Dedifferentiated amniotic fluid mesenchymal stem cell (primary cell): ENCODE measurements at regions not wholly inside any gene's neighbourhood (a gene's known extent, or its start where the extent isn't known, plus 50 kb on each side); places are given as distances from the start of the nearest gene placed in this dataset.
"Not testable (repeated sequence)": the region's sequence is repeated elsewhere in the genome, so short reads cannot be mapped to it uniquely, and the experiment has no call there.

Experiments used
- DNase-seq: peaks from one replicate; pipeline ENCODE4 v3.0.0-alpha.2; 2016; ENCODE audit errors: extremely low spot score

DNA sequence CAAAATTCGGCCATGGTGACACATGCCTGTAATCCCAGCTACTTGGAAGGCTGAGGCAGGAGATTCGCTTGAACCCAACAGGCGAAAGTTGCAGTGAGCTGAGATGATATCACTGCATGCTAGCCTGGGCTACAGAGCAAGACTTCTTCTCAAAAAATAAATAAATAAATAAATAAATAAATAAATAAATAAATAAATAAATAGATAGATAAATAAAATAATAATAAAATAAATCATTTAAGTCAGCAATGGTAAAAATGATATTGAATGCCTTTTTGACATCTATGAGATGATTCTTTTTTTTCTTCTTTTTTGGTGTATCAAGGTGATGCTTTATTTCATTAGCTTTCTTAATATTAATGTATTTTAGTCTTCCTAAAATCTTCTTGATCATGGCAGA is 221.7 kb upstream of the RXFP2 start:
- DNase-seq, result no peak

GRCh38 chr13:31518645-31519044 is 220.7 kb upstream of the RXFP2 start:
- DNase-seq, result peak; percentile 89

- no peak for DNase-seq
These were observed 217.9 kb upstream of the RXFP2 start for GRCh38 chr13:31521435-31521834.

DNA sequence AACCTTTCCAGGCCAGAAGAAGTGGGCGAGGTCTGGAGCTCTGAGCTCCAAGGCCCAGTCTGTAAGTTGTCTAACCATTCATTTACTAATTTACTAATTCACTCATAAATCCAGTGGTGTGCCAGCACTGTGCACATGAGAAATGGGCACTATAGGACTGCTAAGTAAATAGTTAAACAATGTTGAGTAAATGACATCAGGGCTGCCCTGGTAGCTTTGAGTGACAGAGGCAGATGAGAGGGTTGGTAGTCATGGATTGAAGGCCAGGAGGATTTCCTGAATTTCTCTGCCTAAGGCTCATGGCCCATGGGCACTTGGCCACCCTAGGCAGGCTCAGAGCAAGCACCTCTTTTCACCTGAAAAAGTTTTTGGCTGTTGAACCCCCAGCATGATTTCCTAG is 216.9 kb upstream of the RXFP2 start:
- no peak for DNase-seq

DNA sequence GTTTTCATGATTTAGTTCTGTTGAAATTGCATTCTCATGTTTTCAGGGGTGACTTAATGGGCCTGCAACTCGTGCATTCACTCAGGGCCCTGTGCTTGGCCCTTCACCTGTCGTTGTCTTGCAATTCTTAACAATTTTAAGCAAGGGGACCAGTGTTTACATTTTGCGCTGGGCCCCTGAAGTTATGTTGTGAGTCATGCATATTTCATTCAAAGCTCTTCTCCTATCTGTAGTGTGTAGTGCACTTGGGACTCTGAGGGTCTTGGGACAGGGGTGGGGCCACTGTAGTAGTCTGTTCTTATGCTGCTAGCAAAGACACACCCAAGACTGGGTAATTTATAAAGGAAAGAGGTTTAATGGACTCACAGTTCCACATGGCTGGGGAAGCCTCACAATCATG is 211.2 kb upstream of the RXFP2 start:
- no peak for DNase-seq

- DNase-seq, result no peak
These were observed 210.6 kb upstream of the RXFP2 start for GRCh38 chr13:31528758-31529157.

DNA sequence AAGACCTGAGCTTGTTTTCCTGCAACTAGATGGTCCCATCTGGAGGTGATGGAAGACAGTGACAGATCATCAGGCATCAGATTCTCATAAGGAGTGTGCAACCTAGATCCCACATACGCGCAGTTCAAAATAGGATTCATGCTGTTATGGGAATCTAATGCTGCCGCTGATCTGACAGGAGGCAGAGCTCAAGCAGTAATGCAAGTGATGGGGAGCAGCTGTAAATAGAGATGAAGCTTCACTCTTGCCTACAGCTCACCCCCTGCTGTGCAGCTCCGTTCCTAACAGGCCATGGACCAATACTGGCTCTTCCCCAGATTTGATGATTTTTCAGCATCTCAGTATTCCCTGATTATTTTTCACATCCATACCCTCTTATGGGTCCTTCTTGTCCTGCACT is 208.4 kb upstream of the RXFP2 start:
- DNase-seq, result no peak

- DNase-seq, result no peak
These were observed 202.3 kb upstream of the RXFP2 start for GRCh38 chr13:31537052-31537451.

GRCh38 chr13:31538067-31539042 is 201.0 kb upstream of the RXFP2 start:
- DNase-seq, result peak; percentile 53

DNA sequence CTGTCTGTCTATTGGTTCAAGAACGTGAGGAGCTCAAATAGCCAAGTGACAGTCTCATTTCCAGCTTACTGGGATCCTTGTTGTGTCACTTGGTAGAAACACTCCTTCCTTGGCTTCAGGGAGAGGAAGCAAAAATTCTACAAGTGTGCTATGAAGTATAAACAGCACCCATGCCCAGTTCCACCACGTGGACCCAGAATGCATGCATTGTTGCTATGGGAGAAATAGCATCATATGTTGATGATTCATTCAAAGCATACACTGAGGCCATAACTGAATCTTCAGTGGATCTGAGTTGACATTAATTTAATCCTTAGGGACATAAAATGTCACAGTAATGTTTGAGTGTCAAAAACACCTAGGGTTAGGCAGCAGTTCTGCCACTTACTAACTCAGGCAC is 199.0 kb upstream of the RXFP2 start:
- DNase-seq, result no peak

GRCh38 chr13:31543190-31543589 is 196.1 kb upstream of the RXFP2 start:
- no peak for DNase-seq

GRCh38 chr13:31545616-31546015 is 193.7 kb upstream of the RXFP2 start:
- DNase-seq, result peak; percentile 43

GRCh38 chr13:31556376-31556775 is 182.9 kb upstream of the RXFP2 start:
- peak; percentile 76 for DNase-seq

- DNase-seq, result not testable (repeated sequence)
These were observed 155.1 kb upstream of the RXFP2 start for GRCh38 chr13:31584221-31584620.

- DNase-seq, result peak; percentile 18
These were observed 151.5 kb upstream of the RXFP2 start for GRCh38 chr13:31587698-31588266.

DNA sequence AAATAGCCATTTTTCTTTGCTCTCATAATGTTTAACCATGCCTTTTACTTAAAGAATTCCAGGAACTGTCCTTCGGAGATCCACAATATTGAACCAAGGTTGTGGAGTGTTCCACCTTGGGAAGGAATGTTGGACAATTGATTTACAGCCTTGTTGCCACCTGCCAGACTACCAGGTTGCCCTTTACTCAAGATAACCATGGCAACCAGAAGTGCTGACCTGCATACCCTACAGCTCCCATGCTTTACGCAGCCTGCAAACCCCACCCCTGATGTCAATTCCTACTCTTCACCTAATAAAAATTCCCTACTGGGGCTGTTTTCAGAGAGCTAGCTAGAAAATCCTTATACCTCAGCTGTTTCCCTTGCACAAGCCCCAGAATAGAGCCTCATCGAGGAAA is 151.0 kb upstream of the RXFP2 start:
- DNase-seq, result no peak

DNA sequence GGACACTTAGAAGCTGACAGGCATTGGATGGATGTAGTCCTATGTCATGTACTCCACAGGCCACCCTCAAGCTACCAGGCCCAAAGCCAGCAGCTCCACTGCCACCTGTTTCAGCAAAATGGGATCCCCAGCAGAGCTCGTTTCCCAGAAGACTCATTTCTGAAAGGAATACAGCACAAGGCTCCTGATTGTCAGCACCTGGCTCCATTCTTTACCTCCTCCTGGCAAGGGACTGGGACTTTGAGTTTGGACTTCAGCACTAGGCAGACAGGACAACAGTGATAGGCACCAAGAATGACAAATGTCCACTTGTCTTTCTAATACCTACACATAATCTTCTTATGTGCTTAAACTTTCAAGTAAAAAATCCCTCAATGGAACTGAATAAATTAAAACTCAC is 150.4 kb upstream of the RXFP2 start:
- DNase-seq, result no peak

- DNase-seq, result no peak
These were observed 147.6 kb upstream of the RXFP2 start for GRCh38 chr13:31591642-31592233.

DNA sequence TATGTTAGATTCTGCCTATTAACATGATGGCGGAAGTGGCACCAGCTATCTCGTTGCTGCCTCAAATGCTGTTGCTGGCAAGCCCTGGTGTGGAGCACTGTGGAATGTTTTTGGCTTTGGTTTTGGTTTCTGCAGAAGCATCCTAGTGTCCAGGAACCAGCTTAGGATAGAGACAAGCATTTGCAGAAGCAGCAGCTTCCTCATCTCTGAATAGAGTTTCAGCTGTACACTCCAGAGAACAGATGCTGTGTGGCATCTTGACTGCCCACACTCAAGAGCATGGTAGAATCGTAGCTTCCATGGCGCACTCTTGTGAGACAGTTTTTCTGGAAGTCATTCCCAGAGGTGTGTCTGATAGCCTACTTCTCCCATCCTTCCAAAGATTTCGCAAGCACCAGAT is 145.3 kb upstream of the RXFP2 start:
- no peak for DNase-seq

GRCh38 chr13:31595563-31595962 is 143.8 kb upstream of the RXFP2 start:
- no peak for DNase-seq

GRCh38 chr13:31598990-31599389 is 140.3 kb upstream of the RXFP2 start:
- no peak for DNase-seq

DNA sequence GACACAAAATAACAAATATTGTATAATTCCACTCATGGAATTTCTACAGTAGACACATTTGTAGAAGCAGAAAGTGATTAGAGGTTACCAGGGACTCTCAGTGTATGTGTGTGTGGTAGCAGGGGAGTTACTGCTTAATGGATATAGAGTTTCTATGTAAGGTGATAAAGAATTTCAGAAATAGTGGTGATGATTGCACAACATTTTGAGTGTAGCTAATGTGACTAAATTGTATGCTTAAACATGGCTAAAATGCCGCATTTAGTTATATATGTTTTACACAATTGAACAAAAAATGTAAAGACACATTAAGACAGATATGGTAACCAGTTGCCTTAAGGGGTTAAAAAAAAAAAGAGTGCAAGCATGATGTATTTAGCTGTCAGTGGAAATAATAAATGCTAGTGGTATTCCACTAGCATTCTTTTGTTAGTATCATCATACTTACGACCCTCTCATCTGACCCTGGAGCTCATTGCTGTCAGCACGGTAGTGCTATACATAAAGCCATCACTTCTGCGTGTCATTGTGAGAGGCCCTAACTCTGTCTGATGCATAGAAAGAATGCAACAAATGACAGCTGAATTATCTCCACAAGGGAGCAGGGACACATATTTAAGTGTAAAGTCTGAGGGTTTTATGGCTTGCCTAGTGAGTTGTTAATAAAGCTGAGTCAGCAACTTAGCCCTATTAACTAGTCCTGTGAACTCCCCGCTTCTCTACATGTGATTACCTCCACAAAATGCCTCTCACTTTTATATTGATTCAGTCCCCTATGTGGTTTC is 134.1 kb upstream of the RXFP2 start:
- no peak for DNase-seq
